K562 (cell line): ENCODE measurements at regions not wholly inside any gene's neighbourhood (a gene's known extent, or its start where the extent isn't known, plus 50 kb on each side); places are given as distances from the start of the nearest gene placed in this dataset.

ENCODE experiments used
- C11orf30 ChIP-seq: fragments of 450-650 bp; IDR thresholded peaks from 2 replicates; pipeline ENCODE4 v1.6.1; 2016; ENCODE audit warnings: low read depth, mild to moderate bottlenecking
- NFXL1 ChIP-seq: fragments of 450-650 bp; formaldehyde crosslinking; IDR thresholded peaks from 2 replicates; pipeline ENCODE4 v1.4.0; 2021; ENCODE audit warnings: mild to moderate bottlenecking
- NR4A1 ChIP-seq, 2 experiments: fragments of 250-450 bp in 1 of 2; fragments of 450-650 bp in 1 of 2; sonication (Bioruptor Pico) in 1 of 2; IDR thresholded peaks; 2 replicates each; pipeline versions ENCODE4 v1.4.0 to v1.6.1; 2016 to 2020; ENCODE audit warnings: mild to moderate bottlenecking in 2 of 2, missing compliant biosample characterization in 1 of 2, missing genetic modification characterization in 1 of 2, moderate library complexity in 1 of 2
- SP2 ChIP-seq: IDR thresholded peaks from 2 replicates; pipeline ENCODE4 v1.6.1; 2011; ENCODE audit warnings: mild to moderate bottlenecking, low read depth, low read length, moderate library complexity; ENCODE audit not compliant: poor library complexity, severe bottlenecking; ENCODE audit errors: extremely low read depth
- ZNF212 ChIP-seq: fragments of 450-650 bp; formaldehyde crosslinking; IDR thresholded peaks from 2 replicates; pipeline ENCODE4 v1.4.0; 2020; ENCODE audit warnings: mild to moderate bottlenecking
- ZNF253 ChIP-seq: fragments of 250-450 bp; sonication (Bioruptor Pico); conservative IDR thresholded peaks from 2 replicates; pipeline ENCODE4 v1.6.1; 2021; ENCODE audit warnings: mild to moderate bottlenecking
- ZNF354B ChIP-seq: fragments of 250-450 bp; sonication (Bioruptor Pico); IDR thresholded peaks from 2 replicates; pipeline ENCODE4 v1.4.0; 2020
- ZNF561 ChIP-seq: fragments of 450-650 bp; formaldehyde crosslinking; conservative IDR thresholded peaks from 2 replicates; pipeline ENCODE4 v1.4.0; 2020; ENCODE audit warnings: mild to moderate bottlenecking, moderate library complexity
- ZNF717 ChIP-seq: fragments of 250-450 bp; sonication (Bioruptor Pico); IDR thresholded peaks from 2 replicates; pipeline ENCODE4 v1.5.0; 2021
- TF ChIP-seq, protein P1 (sequence below), 2 experiments: fragments of 450-650 bp; formaldehyde crosslinking in 1 of 2; IDR thresholded peaks; 2 replicates each; pipeline versions ENCODE4 v1.4.0 to v1.6.1; 2014 to 2020; ENCODE audit warnings: mild to moderate bottlenecking in 2 of 2, borderline replicate concordance in 1 of 2, low read depth in 1 of 2
- TF ChIP-seq, protein P2 (sequence below): fragments of 450-650 bp; formaldehyde crosslinking; IDR thresholded peaks from 2 replicates; pipeline ENCODE4 v1.4.0; 2020; ENCODE audit warnings: mild to moderate bottlenecking
- TF ChIP-seq, protein P3 (sequence below): sonication (generic); formaldehyde crosslinking; IDR thresholded peaks from 2 replicates; pipeline ENCODE4 v1.8.0; 2023; ENCODE audit warnings: mild to moderate bottlenecking, missing genetic modification reagents
- TF ChIP-seq, protein P4 (sequence below), 3 experiments: IDR thresholded peaks in 2 of 3; conservative IDR thresholded peaks in 1 of 3; 2 replicates each; pipeline ENCODE4 v1.5.1; 2011 to 2012; ENCODE audit warnings: low read length in 3 of 3, mild to moderate bottlenecking in 3 of 3, control low read depth in 2 of 3, improper control_type of control experiment in 1 of 3, inconsistent platforms in 1 of 3, low read depth in 1 of 3, mixed read lengths in 1 of 3, moderate library complexity in 1 of 3; ENCODE audit not compliant: insufficient read depth in 2 of 3

DNA sequence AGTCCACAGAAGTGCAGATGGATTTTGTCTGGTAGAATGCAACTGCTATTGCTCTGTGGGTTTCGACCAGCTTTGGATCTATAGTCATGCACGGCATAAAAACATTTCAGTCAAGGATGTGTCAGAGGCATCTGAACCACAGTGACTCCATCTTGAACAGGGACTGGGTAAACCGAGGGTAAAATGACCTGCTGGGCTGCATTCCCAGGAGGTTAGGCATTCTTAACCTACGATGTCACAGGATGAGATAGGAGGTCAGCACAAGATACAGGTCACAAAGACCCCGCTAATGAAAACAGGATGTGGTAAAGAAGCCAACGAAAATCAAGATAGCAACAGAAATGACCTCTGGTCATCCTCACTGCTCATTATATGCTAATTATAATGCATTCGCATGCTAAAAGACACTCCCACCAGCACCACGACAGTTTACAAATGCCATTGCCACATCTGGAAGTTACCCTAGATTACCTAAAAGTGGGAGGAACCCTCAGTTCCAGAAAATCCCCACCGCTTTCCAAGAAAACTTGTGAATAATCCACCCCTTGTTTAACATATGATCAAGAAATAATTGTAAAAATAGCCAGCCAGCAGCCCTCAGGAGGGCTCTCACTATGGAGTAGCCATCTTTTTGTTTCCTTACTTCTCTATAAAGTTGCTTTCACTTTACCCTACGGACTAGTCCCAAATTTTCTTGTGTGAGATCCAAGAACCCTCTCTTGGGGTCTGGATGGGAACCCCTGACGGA, 50.7 kb upstream of the CPXM2 start (continued):
- TF ChIP-seq, protein P1, sequence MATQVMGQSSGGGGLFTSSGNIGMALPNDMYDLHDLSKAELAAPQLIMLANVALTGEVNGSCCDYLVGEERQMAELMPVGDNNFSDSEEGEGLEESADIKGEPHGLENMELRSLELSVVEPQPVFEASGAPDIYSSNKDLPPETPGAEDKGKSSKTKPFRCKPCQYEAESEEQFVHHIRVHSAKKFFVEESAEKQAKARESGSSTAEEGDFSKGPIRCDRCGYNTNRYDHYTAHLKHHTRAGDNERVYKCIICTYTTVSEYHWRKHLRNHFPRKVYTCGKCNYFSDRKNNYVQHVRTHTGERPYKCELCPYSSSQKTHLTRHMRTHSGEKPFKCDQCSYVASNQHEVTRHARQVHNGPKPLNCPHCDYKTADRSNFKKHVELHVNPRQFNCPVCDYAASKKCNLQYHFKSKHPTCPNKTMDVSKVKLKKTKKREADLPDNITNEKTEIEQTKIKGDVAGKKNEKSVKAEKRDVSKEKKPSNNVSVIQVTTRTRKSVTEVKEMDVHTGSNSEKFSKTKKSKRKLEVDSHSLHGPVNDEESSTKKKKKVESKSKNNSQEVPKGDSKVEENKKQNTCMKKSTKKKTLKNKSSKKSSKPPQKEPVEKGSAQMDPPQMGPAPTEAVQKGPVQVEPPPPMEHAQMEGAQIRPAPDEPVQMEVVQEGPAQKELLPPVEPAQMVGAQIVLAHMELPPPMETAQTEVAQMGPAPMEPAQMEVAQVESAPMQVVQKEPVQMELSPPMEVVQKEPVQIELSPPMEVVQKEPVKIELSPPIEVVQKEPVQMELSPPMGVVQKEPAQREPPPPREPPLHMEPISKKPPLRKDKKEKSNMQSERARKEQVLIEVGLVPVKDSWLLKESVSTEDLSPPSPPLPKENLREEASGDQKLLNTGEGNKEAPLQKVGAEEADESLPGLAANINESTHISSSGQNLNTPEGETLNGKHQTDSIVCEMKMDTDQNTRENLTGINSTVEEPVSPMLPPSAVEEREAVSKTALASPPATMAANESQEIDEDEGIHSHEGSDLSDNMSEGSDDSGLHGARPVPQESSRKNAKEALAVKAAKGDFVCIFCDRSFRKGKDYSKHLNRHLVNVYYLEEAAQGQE (IDR thresholded peaks at IDR 0.05; ENCODE audit: borderline replicate concordance) = no peak
- TF ChIP-seq, protein P1 (CRISPR knock-in tag; IDR thresholded peaks at IDR 0.05; ENCODE audit: low read depth) = peak; percentile 85
- TF ChIP-seq ZNF561 (CRISPR knock-in tag) (peak; percentile 82), NFXL1 (CRISPR knock-in tag) (peak; percentile 86), SP2 (no peak), ZNF717 (CRISPR knock-in tag) (no peak), NR4A1 (CRISPR knock-in tag; IDR thresholded peaks at IDR 0.05) (peak; percentile 91; the same call in 1 of the 2 replicates), NR4A1 (tag; IDR thresholded peaks at IDR 0.05) (peak; percentile 70; the same call in 1 of the 2 replicates), ZNF212 (CRISPR knock-in tag) (peak; percentile 96), C11orf30 (no peak), ZNF253 (peak; percentile 49; the same call in 1 of the 2 replicates), ZNF354B (CRISPR knock-in tag) (peak; percentile 94)
- TF ChIP-seq, protein P2, sequence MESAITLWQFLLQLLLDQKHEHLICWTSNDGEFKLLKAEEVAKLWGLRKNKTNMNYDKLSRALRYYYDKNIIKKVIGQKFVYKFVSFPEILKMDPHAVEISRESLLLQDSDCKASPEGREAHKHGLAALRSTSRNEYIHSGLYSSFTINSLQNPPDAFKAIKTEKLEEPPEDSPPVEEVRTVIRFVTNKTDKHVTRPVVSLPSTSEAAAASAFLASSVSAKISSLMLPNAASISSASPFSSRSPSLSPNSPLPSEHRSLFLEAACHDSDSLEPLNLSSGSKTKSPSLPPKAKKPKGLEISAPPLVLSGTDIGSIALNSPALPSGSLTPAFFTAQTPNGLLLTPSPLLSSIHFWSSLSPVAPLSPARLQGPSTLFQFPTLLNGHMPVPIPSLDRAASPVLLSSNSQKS = peak; percentile 90
- TF ChIP-seq, protein P3, sequence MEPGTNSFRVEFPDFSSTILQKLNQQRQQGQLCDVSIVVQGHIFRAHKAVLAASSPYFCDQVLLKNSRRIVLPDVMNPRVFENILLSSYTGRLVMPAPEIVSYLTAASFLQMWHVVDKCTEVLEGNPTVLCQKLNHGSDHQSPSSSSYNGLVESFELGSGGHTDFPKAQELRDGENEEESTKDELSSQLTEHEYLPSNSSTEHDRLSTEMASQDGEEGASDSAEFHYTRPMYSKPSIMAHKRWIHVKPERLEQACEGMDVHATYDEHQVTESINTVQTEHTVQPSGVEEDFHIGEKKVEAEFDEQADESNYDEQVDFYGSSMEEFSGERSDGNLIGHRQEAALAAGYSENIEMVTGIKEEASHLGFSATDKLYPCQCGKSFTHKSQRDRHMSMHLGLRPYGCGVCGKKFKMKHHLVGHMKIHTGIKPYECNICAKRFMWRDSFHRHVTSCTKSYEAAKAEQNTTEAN (CRISPR knock-in tag) = no peak
- TF ChIP-seq, protein P4, sequence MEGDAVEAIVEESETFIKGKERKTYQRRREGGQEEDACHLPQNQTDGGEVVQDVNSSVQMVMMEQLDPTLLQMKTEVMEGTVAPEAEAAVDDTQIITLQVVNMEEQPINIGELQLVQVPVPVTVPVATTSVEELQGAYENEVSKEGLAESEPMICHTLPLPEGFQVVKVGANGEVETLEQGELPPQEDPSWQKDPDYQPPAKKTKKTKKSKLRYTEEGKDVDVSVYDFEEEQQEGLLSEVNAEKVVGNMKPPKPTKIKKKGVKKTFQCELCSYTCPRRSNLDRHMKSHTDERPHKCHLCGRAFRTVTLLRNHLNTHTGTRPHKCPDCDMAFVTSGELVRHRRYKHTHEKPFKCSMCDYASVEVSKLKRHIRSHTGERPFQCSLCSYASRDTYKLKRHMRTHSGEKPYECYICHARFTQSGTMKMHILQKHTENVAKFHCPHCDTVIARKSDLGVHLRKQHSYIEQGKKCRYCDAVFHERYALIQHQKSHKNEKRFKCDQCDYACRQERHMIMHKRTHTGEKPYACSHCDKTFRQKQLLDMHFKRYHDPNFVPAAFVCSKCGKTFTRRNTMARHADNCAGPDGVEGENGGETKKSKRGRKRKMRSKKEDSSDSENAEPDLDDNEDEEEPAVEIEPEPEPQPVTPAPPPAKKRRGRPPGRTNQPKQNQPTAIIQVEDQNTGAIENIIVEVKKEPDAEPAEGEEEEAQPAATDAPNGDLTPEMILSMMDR (IDR thresholded peaks at IDR 0.05 in 2 of 3, conservative IDR thresholded peaks at IDR 0.05 in 1 of 3; ENCODE audit: insufficient read depth in 2 of 3, low read depth in 1 of 3, low read length in 3 of 3) = no peak
